Tongue (tissue), 1 donor: ENCODE measurements at regions not wholly inside any gene's neighbourhood (a gene's known extent, or its start where the extent isn't known, plus 50 kb on each side); places are given as distances from the start of the nearest gene placed in this dataset.
A peak's percentile ranks its signal among the peaks of the same experiment; 100 is the strongest.

Experiments
- DNase-seq: peaks from one replicate; pipeline ENCODE4 v3.0.0-alpha.2; 2015

DNA sequence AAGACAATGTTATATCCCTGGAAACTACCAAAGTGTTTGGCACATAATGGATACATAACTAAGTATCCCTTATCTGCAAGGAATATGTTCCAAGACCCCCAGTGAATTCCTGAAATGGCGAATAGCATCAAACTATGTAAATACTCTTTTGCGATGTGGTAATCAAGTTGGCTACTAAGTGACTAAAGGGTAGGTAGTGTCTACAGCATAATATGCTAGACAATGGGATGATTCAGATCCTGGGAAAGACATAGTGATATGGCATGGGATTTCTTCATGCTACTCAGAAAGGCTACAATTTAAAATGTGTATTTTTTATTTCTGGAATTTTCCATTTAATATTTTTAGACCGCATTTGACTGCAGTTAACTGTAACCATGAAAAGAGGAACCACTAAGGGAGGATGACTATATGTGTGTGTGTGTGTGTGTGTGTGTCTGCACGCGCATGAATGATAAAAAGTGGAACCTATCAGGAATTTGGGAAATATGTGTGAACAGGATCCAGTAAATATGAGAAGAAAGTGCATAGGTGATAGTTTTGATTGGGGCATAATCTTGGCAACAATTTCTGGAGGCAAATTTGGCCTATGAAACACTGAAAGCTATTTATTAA, 1899.9 kb downstream of the NCAM2 start:
- no peak for DNase-seq

DNA sequence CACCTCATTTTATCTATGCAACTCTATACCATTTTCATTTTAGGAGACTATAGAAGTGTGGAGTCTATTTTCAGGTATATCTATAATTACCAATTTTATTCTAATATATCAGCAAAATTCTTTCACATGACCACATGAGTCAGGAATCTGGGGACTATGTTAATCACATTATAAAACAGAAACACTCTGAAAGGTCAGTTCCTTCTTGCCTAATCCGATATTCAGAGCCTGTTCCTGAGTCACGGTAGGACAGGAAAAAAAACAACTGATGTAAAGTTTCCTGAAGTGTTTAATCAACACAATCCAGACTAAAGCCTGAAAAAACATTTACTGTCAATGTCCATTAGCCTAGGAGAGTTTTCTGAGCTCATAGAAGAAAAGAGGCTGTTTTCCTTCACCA, 1902.3 kb downstream of the NCAM2 start:
- DNase-seq = no peak

DNA sequence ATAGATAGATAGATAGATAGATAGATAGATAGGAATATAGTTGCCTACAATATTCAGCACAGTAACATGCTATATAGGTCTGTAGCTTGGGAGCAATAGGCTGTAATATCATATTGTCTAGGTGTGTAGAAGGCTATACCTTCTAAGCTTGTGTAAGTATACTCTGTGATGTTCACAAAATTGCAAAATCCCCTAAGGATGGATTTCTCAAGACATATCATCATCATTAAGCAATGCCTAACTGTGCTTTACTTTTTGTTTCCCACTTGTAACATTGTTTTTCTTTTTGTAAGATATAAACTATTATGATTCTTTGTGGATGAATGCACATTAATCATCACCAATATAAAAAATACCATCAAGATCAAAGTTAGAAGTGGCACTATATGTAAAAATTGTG, 1905.6 kb downstream of the NCAM2 start:
- DNase-seq = no peak

DNA sequence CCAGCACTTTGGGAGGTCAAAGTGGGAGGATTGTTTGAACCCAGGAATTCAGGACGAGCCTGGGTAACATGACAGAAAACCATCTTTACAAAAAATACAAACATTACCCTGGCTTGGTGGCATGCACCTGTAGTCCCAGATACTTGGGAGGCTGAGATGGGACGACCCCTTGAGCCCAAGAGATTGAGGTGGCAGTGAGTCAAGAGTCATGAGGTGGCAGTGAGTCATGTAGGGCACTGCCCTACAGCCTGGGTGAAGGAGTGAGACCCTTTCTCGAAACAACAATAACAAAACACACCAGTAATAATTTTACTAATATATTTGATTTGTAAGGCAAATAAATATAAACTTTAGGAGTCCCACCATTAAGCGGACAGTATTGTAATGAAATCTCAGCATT, 1906.2 kb downstream of the NCAM2 start:
- no peak for DNase-seq

DNA sequence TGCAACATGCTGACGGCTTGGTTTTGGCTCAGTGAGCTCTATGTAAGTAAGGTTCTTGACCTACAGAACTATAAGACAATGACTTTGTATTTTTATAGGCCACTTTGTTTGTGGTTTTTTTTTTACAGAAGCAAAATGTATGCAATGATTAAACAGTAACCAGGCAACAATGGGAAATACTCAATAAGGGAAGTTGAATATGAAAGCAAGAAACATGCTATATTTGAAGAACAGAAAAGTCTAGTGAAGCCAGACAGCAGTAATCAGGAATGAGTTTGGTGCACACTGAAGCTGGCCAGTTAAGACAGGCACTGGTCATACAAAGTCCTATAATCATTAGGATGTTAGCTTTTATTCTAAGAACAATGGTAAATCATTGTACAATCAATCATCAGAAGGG, 1926.8 kb downstream of the NCAM2 start:
- DNase-seq = no peak

DNA sequence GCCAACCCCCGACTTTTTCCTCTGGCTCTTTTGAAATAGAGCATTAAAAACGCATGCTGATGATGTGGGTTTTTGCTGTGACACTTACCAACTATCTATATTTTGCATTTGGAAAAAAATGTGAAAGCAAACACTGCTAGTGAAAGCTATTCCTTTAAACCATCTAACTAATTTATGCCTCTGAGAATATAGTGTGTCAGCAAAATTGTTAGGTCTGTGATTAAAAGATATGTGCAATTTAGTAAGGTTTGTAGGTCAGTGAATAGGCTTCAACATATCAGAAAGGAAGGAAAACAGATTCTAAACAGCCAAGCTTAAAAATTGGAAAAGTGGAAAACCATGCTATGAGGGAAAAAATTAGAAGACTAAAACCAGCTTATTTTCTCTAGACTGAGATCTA, 1929.3 kb downstream of the NCAM2 start:
- DNase-seq = no peak

DNA sequence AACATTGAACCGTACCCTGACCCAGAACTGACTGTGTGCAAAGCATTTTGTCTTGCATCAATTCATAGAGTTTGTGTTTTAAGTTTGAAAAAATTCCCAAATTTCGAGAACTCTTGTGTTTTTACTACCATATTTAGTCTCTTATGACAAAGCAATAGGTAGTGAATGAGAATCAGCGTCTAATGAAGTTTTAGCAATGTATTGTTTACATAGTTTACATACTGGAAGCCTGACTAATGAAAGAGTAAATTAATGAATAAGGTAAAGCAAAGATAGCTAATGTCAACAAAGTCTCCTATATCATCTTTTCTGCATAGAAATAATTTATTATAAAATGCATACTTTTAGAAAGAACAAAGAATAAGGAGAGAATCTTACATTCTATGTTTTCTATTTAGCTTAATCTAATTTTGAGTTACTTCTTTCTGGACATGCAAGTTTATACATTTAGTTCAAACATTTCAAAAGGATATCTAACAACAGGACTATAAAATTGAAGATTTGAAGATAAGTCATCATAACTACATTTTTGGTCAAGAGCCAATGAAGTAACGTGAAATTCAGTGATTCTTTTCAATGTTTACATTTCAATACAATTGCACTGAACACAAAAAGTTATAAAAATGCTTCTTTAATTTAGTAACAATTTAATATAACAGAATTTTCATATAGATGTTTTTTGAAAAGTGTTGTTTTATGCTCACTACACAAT, 1943.7 kb downstream of the NCAM2 start:
- DNase-seq = no peak

DNA sequence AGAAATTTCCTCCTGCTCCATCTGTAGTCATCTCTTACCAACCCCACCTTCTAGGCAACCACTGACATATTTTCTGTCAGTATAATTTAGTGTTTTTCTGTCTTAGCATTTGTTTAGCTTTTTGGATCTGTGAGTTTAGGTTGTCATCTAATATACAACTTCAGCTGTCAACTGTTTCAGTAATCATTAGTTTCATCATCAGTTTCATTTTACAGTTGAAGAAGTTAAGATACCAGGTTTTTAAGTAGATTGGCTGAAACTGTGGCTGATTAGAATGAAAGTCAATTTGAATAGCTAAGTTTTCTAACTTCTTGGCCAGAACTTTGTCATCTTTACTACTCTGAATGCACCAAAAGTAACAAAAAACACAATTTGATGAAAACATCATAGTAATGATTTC, 1957.3 kb downstream of the NCAM2 start:
- DNase-seq = no peak

DNA sequence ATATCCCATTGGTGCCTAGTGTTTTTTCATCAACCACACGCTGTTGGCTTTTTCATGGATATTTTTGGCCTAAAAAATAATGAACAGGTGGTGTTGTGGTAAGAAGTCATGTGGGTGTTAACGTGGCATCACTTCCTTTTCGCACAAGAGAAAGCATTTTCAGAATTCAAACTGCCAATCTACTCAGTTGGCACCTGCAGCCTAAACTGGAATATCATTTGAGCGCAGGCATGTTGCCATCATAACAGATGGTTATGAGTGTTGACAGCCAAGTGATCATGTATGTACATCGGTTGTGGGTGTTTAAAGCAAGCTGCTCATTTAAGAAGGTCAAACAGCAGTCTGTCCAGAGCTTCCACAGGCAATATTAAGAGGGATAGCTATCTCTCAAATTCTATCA, 1963.0 kb downstream of the NCAM2 start:
- peak; percentile 75 for DNase-seq

DNA sequence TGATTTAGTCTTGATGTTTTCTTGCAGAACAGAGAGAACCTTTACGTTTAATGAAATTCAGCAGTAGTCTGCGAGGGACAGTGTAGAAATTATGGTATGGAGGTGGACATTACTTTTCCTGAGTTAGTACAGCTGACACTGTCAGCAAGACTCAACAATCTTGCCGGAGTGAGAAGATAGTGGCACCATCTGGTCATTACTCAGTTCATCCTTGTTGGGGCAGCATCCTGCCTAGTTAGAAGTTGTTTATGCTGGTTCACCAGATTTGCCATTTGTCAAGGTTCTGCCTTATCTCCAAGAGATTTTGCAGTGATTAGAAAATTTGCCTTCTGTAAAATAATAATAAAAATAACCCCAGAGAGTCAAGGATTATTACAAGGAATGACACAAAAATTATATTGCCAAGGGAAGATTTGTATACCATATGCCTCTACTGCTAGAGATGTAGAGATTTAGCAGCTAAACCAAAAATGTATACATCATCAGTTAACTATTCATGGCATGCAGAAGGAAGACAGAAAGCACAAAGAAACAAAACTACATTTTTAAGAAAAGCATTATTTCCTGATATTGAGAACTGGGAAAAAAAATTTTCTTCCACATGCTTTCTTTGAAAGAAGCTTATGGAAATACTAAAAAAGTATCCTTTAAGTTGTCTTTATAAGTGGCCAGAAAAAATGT, 1967.4 kb downstream of the NCAM2 start:
- peak; percentile 6 for DNase-seq

DNA sequence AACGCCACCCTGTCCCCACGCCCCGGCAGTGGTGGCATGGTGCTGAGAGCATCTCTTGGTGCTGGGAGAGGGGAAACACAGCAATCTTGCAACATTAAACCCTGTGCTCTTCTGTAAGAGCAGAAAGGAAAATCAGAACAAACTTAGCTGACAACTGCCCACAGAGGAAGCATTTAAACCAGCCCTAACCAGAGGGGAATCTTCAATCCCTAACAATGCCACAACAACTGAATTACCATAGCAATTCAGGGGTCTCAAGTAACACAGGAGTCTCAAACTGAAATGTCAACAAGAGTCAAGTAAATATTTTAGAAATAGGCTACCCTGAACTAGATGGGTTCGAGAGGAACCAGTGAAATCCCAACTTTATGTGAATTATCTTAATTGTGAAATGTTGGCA, 1983.6 kb downstream of the NCAM2 start:
- DNase-seq = no peak

DNA sequence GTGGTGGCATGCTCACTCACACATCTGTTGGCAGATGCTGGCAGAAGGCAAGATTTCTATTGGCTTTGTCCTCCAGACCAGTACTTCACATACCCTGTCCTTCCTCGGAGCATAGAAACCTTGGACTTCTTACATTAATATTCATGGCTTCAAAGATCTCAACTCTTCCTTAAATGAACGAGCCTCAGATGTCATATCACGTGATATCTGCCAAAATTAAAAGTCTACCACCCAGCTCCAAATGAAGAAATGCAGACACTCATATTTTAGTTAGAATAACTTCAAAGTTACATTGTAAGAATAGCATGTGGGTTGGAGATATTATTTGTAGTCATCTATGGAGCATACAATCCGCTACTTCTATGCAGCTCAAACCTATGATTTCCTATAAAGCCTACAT, 1994.9 kb downstream of the NCAM2 start:
- DNase-seq = no peak

DNA sequence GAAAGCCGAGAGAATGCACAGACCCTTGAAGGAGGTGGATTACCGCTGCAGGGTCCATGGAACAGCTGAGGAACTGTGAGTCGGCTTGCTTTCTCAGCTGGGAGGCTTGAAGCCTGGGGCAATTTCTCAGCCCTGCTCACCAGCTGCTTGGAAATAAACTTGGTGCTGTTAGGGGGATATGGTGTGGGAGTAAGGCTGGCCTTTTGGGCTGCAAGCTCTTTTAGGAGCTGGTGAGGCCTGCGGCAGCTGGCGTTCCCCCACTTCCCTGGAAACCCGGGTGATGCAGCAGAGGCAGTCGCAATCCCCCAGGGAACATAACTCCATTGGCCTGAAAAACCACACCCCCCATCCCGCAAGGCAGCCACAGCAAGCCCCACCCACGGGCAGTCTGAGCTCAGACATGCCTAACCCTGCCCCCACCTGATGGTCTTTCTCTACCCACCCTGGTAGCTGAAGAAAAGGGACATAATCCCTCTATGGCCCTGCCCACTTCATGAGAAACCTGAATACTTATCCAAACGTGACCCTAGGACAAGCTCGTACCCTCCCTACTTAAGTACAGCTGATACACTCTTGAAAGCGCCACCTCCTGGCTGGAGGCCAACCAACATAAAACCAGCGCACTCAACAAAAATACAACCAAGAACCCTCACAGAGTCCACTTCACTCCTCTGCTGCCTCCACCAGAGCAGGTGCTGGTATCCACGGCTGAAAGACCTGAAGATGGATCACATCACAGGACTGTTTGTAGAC, 1995.8 kb downstream of the NCAM2 start:
- no peak for DNase-seq

DNA sequence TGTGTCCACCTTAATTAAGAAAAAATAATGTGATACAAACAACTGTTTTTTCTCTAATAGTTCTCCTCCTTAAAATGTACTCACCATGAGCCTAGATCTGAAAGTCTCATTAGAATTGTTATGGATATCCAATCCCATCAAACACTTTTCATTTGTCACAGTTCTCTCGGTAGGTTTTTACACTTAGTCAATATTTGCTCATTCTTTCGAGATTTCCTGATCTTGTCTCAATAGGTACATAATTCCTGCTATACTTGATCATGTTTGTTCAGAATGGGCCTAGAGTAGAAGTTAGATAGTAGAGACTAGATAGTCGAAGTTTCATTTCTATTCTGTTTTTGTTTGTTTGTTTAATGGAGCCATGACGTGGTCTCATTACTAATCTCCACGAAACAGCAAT, 2005.7 kb downstream of the NCAM2 start:
- DNase-seq = no peak

DNA sequence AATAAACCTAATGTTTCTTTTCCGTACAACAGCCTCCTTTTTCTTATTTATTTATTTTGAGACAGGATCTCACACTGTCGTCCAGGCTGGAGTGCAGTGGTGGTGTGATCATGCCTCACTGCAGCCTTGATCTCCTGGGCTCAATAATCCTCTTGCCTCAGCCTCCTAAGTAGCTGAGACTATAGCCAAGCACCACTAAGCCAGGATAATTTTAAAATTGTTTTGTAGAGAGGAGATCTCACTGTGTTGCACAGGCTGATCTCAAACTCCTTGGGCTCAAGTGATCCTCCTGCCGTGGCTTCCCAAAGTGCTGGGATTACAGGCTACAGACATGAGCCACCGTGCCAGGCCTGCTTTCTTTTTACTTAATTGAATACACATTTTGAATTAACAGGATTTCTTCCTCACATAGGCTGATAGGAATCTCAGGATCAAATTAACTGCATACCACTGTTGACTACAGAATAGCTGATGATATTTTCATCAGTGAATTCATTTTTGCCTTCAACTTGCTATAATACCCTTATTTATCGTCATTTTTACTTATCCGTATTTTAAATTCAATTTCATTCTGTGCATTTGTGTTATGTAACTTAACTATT, 2010.5 kb downstream of the NCAM2 start:
- no peak for DNase-seq

DNA sequence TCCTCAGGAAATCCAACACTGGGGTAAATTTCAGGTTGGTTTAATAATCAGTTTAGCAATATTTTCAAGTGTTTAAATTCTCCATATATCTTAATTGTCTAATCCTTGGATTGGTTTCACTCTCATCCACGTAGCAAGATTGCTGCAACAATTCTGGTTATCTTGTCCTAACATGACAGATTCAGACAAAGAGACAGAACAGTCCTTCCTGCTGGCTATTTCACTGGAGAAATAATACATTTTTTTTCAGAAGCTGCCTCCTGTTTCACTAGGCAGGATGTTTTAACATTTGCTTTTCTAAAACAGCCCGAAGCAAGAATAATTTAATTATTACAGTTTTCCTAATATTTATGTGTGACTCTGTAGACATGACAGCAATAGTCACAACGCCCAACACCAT, 2011.2 kb downstream of the NCAM2 start:
- no peak for DNase-seq

DNA sequence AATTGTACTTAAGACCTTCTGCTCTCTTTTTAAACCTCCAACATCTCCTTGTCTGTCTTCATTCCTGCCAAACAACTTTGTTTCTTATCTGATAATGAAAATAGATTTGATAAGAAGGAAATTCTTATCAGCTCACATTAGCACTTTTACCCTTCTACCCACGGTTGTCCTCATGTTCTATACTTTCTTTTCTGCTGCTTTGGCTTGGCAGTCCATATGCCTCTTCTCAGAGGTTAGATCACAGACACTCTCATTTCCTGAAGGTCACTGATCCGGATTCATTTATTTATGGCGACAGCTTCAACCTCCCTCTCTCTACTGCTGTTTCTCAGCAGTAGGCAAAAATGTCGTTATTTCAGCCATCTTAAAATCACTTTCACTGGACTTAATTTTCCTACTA, 2015.8 kb downstream of the NCAM2 start:
- DNase-seq = no peak

DNA sequence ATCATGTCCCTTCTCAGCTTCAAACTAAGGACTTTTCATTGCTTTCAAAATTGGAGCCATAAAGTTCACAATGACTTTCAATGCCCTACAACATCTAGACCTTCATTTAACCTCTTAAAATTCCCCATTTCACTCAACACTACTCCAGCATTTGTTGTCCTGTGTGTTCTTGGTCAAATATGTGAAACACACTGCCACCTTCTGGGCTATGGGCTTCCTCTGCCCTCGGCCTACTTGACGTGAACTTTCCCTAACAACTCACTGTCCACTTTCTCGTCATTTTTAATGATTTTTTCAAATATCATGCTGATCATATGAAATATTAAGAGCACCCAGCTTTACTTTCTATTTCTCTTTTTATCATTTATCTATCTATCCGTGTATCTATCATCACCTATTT, 2018.4 kb downstream of the NCAM2 start:
- no peak for DNase-seq

DNA sequence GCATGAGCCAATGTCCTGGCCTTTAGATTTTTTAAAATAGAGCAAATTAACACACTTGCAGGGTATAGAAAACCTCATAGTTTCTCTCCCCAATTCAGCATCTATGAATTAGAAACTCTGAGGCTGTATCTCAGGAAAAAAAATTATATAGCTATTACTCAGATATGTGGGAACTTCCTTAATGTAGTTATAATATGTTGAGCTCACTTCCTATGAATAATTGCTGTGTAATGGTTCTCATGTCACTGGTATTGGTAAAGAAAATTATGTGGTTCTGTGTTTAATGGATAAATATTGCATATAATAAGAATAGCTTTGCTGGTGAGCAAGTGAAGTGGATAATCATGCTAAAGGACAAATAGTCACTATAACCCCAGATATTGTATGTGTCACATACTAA, 2019.8 kb downstream of the NCAM2 start:
- DNase-seq = no peak

DNA sequence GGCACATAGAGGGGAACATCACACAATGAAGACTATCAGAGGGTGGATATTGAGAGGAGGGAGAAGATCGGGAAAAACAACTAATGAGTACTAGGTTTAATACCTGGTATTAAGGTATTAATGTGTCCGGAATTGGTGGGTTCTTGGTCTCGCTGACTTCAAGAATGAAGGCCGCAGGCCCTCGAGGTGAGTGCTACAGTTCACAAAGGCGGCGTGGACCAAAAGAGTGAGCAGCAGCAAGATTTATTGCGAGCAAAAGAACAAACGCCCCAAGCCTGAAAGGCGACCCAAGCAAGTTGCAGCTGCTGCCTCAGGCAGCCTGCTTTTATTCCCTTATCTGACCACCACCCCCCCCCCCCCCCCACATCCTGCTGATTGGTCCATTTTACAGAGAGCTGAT, 2022.8 kb downstream of the NCAM2 start:
- no peak for DNase-seq

DNA sequence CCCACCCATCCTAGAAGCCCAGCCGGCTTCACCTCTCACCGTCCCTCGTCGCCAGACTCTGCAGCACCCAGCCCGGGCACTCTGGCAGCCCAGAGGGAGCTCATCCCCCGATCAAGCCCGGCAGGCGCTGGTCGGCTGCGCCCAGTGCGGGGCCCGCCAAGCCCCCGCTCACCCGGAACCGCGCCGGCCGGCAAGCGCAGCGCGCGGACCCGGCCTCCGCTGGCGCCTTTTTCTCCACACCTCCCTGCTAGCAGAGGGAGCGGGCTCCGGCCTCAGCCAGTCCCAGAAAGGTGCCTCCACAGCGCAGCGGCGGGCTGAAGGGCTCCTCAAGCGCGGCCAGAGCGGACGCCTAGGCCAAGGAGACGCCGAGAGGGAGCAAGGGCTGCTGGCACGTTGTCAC, 2023.3 kb downstream of the NCAM2 start:
- no peak for DNase-seq

DNA sequence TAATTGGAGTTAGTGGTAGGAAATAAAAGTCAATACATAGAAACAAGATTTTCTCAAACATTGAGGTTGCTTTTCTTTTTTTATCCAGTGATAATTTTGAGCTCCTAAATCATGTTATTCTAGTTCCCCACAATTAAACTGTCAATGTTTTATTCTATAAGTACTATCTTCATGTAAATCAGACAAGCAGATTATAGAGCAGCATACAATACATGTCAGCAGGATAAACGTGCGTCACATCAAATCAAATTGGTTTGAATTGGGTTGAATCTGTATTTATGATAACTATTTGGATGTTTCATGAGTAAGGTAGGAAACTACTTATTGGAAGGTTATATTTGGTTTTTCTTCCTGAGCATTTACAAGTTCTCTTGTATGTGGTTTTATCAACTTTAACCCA, 2028.7 kb downstream of the NCAM2 start:
- no peak for DNase-seq

DNA sequence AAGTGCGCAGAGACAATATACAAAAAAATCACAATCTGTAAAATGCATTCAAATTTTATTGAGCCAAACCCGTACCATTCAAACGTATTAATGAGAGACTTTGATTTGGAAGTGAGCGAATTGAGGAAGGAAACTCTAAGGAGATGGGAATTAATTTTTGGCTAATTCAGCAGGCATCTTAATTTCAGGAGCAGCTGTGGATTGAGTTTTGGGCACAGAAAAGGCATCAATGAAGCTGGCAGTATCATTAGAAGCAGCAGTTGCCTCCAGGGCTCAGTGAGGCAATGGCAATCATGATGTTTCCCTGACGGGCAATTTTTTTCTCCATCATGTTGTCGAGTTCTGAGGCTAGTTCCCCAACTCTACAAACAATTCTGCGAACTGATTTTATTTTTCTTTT, 2041.6 kb downstream of the NCAM2 start:
- DNase-seq = no peak
